ENCODE measurements at regions not wholly inside any gene's neighbourhood (a gene's known extent, or its start where the extent isn't known, plus 50 kb on each side); places are given as distances from the start of the nearest gene placed in this dataset.

GRCh38 chr2:9793156-9793917 lies 49.9 kb upstream of the TAF1B start:
- ChIA-PET CTCF (interaction anchor here (0.9 to 1.2 kb wide), 3 partner anchors 10 to 24 kb away, joined by 3 read pairs; no protein-coding TSS in a partner anchor), POLR2A (no interaction called here)
- H3K36me3 Mint-ChIP-seq (ENCODE audit: low read depth), result peaks cover 2% of the 10 kb centered on the region
- peak overlapping the region; percentile 9 for H3K27ac Mint-ChIP-seq
- DNase-seq (no peak), ATAC-seq (no peak)
- peaks cover 22% of the 10 kb centered on the region for H3K4me1 Mint-ChIP-seq (ENCODE audit: low read depth)
- H3K4me3 Mint-ChIP-seq, result no peak overlapping the region
- H3K27me3 Mint-ChIP-seq (ENCODE audit: low read depth), result no peaks in the 10 kb centered on the region
- H3K9me3 Mint-ChIP-seq (ENCODE audit: insufficient read depth), result peaks cover 5% of the 10 kb centered on the region
